Progenitor cell of endocrine pancreas (in vitro differentiated cells): ENCODE measurements at regions not wholly inside any gene's neighbourhood (a gene's known extent, or its start where the extent isn't known, plus 50 kb on each side); places are given as distances from the start of the nearest gene placed in this dataset.

ENCODE experiments used
- DNase-seq: peaks from one replicate; pipeline ENCODE4 v3.0.0; 2021; ENCODE audit warnings: low spot score; ENCODE audit not compliant: unreplicated experiment
- H3K27ac Mint-ChIP-seq: 2 replicates; pipeline ENCODE4 v1.8.0; 2021; ENCODE audit warnings: mild to moderate bottlenecking, moderate library complexity, mixed read lengths
- H3K27me3 Mint-ChIP-seq: 2 replicates; pipeline ENCODE4 v1.8.0; 2021; ENCODE audit warnings: mixed read lengths
- H3K36me3 Mint-ChIP-seq: 2 replicates; pipeline ENCODE4 v1.8.0; 2022; ENCODE audit warnings: mixed read lengths; ENCODE audit not compliant: insufficient read depth
- H3K4me1 Mint-ChIP-seq: 2 replicates; pipeline ENCODE4 v1.8.0; 2021; ENCODE audit warnings: low read depth, mixed read lengths
- H3K4me3 Mint-ChIP-seq: 2 replicates; pipeline ENCODE4 v1.8.0; 2021; ENCODE audit warnings: low read depth, mild to moderate bottlenecking, moderate library complexity, mixed read lengths
- H3K9me3 Mint-ChIP-seq: 2 replicates; pipeline ENCODE4 v1.8.0; 2021; ENCODE audit warnings: low read depth, mixed read lengths
- CTCF ChIP-seq: fragments of 200-600 bp; sonication (generic); IDR thresholded peaks from one replicate; pipeline ENCODE4 v1.5.0; 2021; ENCODE audit warnings: antibody characterized with exemption, mild to moderate bottlenecking; ENCODE audit not compliant: unreplicated experiment

GRCh38 chr5:67363963-67364362 is 167.4 kb upstream of the CD180 start:
- Mint-ChIP-seq H3K27ac (no peak overlapping the region), H3K4me1 (no peaks in the 10 kb centered on the region), H3K4me3 (no peak overlapping the region), H3K27me3 (no peaks in the 10 kb centered on the region), H3K9me3 (no peaks in the 10 kb centered on the region), H3K36me3 (no peaks in the 10 kb centered on the region)
- no peak for DNase-seq
- TF ChIP-seq CTCF: no peak

- DNase-seq: no peak
- H3K4me3 Mint-ChIP-seq: no peak overlapping the region
- no peaks in the 10 kb centered on the region for H3K4me1 Mint-ChIP-seq
- TF ChIP-seq CTCF: no peak
- no peak overlapping the region for H3K27ac Mint-ChIP-seq
- no peaks in the 10 kb centered on the region for H3K36me3 Mint-ChIP-seq
- H3K9me3 Mint-ChIP-seq: no peaks in the 10 kb centered on the region
- H3K27me3 Mint-ChIP-seq: no peaks in the 10 kb centered on the region
Measured at GRCh38 chr5:67363180-67363709, 166.6 kb upstream of the CD180 start.

- Mint-ChIP-seq H3K4me1 (no peaks in the 10 kb centered on the region), H3K4me3 (no peak overlapping the region), H3K27me3 (no peaks in the 10 kb centered on the region), H3K9me3 (no peaks in the 10 kb centered on the region), H3K36me3 (no peaks in the 10 kb centered on the region), H3K27ac (no peak overlapping the region)
- no peak for TF ChIP-seq CTCF
- DNase-seq: no peak
Measured at GRCh38 chr5:67361932-67362729, 165.5 kb upstream of the CD180 start.

GRCh38 chr5:67360047-67360446 is 163.4 kb upstream of the CD180 start:
- Mint-ChIP-seq H3K9me3 (no peaks in the 10 kb centered on the region), H3K27ac (no peak overlapping the region), H3K36me3 (no peaks in the 10 kb centered on the region), H3K4me1 (no peaks in the 10 kb centered on the region), H3K4me3 (no peak overlapping the region), H3K27me3 (no peaks in the 10 kb centered on the region)
- TF ChIP-seq CTCF: no peak
- no peak for DNase-seq

GRCh38 chr5:67358186-67358585 is 161.6 kb upstream of the CD180 start:
- no peak for TF ChIP-seq CTCF
- Mint-ChIP-seq H3K4me1 (peaks cover 4% of the 10 kb centered on the region), H3K36me3 (no peaks in the 10 kb centered on the region), H3K9me3 (no peaks in the 10 kb centered on the region), H3K27me3 (no peaks in the 10 kb centered on the region), H3K27ac (no peak overlapping the region), H3K4me3 (no peak overlapping the region)
- no peak for DNase-seq
